HAP-1 (cell line): ENCODE measurements at regions not wholly inside any gene's neighbourhood (a gene's known extent, or its start where the extent isn't known, plus 50 kb on each side); places are given as distances from the start of the nearest gene placed in this dataset.
"Not testable (repeated sequence)": the region's sequence is repeated elsewhere in the genome, so short reads cannot be mapped to it uniquely, and the experiment has no call there.

Experiments
- DNase-seq, 2 experiments: peaks; one replicate each; pipeline ENCODE4 v3.0.0-alpha.2; 2016 to 2020; ENCODE audit warnings: low spot score in 2 of 2
- H3K27me3 ChIP-seq: fragments of 250-450 bp; sonication (Bioruptor Pico); 2 replicates; pipeline ENCODE4 v1.5.1; 2020; ENCODE audit warnings: low read depth, mild to moderate bottlenecking, moderate library complexity
- H3K36me3 ChIP-seq: fragments of 250-450 bp; sonication (Bioruptor Pico); replicated peaks from 2 replicates; pipeline ENCODE4 v1.5.1; 2020; ENCODE audit warnings: mild to moderate bottlenecking
- H3K4me1 ChIP-seq: fragments of 250-450 bp; sonication (Bioruptor Pico); 2 replicates; pipeline ENCODE4 v1.5.1; 2020; ENCODE audit warnings: mild to moderate bottlenecking
- H3K4me3 ChIP-seq: fragments of 250-450 bp; sonication (Bioruptor Pico); 2 replicates; pipeline ENCODE4 v1.5.1; 2020; ENCODE audit warnings: mild to moderate bottlenecking, moderate library complexity
- H3K9me3 ChIP-seq: fragments of 250-450 bp; sonication (Bioruptor Pico); 2 replicates; pipeline ENCODE4 v1.5.1; 2020; ENCODE audit warnings: mild to moderate bottlenecking, moderate library complexity
- in situ Hi-C: fragments of 300-500 bp; cut with MboI; formaldehyde crosslinking; loops from 3 replicates; pipeline ENCODE4 v1.14.3; 2020; ENCODE audit warnings: low sequenced_read_pairs, inconsistent platforms, mixed read lengths

DNA sequence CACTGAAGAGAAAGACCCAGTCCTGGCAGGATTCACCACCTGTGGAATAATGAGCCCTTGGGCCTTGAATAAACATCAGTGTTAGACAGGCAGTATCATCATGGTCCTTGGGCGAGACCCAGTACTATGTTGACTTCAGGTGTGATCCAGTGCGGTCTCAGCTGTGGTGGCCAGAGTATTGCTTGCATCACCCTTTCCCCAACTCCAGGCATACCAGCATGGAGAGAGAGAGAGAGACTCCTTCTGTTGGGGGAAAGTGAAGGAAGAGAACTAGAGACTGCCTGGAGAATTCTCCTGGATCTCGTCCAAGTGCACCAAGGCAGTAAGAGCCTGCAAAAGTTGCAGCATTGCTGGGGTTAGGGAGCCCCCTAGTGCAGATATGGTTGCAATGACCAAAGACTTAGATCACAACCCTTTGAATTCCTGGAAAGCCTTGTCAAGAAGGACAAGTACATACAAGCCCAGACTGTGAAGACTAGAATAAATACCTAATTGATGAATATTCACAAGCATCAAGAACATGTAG, 61.1 kb upstream of the VAMP7 start:
- peaks cover 6% of the 10 kb centered on the region for H3K27me3 ChIP-seq
- in situ Hi-C loops = no loop called here
- H3K9me3 ChIP-seq = no peaks in the 10 kb centered on the region
- DNase-seq = peak; percentile 81 to 86
- no peaks in the 10 kb centered on the region for H3K4me1 ChIP-seq
- no peak overlapping the region for H3K4me3 ChIP-seq
- no peaks in the 10 kb centered on the region for H3K36me3 ChIP-seq

DNA sequence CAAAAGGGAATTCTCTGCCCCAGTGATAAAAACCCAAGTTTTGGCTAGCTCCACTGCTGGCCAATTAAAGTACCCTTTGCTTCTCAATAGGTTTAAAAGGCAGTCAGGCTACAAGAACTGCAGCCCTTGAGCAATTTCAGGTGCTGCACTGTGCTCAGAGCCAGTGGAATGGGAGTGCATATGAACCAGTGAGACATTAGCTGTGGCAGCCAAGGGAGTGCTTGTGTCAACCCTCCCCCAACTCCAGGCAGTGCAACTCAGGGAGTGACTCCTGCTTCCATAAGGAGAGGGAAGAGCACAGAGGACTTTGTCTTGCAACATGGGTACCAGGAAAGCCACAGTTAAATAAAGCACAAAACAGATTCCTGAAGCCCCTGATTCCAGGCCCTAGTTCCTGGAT, 61.6 kb upstream of the VAMP7 start:
- Histone ChIP-seq H3K4me3 (no peak overlapping the region), H3K27me3 (peaks cover 4% of the 10 kb centered on the region; the same call in 1 of the 2 replicates), H3K36me3 (no peaks in the 10 kb centered on the region), H3K4me1 (no peaks in the 10 kb centered on the region), H3K9me3 (no peaks in the 10 kb centered on the region)
- in situ Hi-C loops = no loop called here
- no peak for DNase-seq

DNA sequence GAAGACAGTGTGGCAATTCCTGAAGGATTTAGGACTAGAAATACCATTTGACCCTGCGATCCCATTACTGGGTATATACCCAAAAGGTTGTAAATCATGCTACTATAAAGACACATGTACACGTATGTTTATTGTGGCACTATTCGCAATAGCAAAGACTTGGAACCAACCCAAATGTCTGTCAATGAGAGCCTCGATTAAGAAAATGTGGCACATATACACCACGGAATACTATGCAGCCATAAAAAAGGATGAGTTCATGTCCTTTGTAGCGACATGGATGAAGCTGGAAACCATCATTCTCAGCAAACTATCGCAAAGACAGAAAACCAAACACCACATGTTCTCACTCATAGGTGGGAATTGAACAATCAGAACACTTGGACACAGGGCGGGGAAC, 66.8 kb upstream of the VAMP7 start:
- DNase-seq, H3K27me3 ChIP-seq, H3K36me3 ChIP-seq, H3K9me3 ChIP-seq, in situ Hi-C loops, H3K4me1 ChIP-seq, H3K4me3 ChIP-seq: not testable (repeated sequence)

DNA sequence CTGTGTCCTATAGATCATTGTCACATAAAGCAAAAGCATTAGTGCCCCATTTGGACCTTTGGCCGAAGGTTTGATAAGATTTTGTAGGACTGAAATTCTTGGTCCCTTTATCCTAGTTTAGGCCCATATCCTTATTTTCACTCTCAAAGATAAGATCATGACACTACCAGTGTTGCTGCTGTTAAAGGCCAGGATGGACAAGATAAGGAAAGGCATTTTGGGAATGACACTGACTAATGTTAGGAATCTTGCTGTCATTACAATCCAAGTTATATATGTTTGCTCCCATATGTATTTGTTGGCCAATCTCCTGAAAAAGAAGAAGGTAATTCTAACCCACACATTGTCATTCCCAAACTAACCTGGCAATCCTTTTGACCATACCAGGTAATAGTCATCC, 101.3 kb upstream of the VAMP7 start:
- no peak for DNase-seq
- Histone ChIP-seq H3K4me1 (no peaks in the 10 kb centered on the region), H3K9me3 (no peaks in the 10 kb centered on the region), H3K36me3 (no peaks in the 10 kb centered on the region), H3K27me3 (no peaks in the 10 kb centered on the region), H3K4me3 (no peak overlapping the region)
- in situ Hi-C loops = no loop called here

DNA sequence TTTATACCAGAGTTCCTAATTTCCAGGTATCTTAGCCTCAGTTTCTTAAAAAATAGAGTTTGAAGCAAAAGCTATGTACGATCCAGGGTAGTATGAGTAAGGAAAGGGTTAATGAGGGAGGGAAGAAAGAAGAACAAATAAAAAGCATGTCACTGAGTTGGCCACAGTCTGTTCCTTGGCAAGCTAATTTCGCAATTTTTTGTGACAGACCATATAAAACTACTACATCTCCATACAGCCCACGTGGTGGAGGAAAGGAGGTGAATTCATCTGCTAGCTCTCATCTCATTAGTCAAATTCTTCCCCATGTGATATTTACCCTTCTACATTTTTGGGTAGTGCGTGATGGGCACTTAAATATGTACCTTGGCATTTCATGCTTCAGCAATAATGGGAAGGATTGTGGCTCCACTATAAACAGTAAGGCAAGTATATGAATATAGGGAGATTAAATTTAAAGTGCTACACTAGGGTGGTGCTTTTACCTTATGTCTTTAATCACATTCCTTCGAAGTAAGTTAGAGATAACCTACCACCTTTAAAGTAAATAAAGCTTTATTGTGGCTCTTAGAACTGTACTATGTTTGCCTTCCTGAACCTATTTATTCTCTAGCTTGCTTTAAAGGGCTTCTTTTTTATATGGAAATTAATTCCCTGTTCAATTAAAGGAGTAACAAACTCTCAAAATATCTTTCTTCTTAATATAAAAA, 102.1 kb upstream of the VAMP7 start:
- no peak for DNase-seq
- Histone ChIP-seq H3K9me3 (no peaks in the 10 kb centered on the region), H3K4me3 (no peak overlapping the region)

DNA sequence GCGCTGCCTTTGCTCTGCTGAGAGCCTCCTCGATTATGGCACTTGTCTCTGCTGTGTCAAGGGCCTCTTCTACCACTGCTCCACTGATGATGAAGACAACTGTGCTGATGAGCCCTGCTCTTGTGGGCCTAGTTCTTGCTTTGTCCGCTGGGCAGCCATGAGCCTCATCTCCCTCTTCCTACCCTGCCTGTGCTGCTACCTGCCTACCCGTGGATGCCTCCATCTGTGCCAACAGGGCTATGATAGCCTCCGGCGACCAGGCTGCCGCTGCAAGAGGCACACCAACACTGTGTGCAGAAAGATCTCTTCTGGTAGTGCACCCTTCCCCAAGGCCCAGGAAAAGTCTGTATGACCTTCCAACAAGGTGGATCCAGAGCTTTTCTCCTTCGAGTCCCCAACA, 106.8 kb upstream of the VAMP7 start:
- Histone ChIP-seq H3K27me3 (no peaks in the 10 kb centered on the region), H3K9me3 (no peaks in the 10 kb centered on the region), H3K4me3 (no peak overlapping the region), H3K36me3 (no peaks in the 10 kb centered on the region), H3K4me1 (peaks cover 24% of the 10 kb centered on the region)
- DNase-seq = no peak
- in situ Hi-C loops = no loop called here

More for the DNA sequence above, 102.1 kb upstream of the VAMP7 start:
- Histone ChIP-seq H3K27me3 (no peaks in the 10 kb centered on the region), H3K36me3 (no peaks in the 10 kb centered on the region), H3K4me1 (no peaks in the 10 kb centered on the region)
- in situ Hi-C loops = no loop called here

DNA sequence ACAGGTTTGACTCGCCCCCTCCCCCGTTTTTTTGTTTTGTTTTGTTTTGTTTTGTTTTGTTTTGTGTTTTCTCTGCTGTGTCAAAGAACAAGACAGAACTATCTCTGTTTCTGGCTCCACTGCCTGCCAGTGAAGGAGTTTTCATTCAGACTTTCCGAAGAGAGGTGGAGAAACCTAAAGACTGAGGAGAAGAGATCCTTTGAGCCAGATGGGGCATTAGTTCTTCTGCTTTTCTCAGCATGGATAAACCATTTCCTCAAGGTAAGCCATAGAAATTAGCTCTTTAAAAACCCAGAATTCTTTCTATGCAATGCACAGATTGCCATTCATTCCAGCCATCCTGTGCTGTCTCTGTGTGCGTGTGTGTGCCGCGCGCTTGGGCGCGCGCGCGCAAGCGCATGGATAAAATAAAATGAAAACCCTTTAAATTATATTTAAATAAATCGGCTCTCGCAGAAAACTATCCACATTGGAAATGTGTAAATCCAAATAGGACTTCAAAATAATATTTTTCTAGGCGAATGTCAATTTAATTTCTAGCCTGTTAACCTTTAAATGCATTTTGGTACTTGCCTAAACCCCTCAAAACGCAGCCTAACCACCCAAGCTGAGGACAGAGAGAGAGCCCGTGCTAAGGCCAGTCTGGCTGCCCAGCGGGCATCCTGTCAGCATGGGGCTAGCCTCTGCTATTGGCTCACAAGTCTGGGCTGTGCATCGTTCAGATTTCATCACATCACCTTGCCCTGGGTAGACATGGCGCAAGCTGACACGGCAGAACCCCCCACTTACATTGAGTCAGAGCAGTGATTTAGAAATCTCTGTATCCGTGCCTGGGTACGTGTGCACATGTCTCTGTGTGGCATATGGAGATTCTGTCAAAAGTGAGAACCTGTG, 113.0 kb upstream of the VAMP7 start:
- in situ Hi-C loops = no loop called here
- no peak for DNase-seq
- Histone ChIP-seq H3K36me3 (no peaks in the 10 kb centered on the region), H3K9me3 (no peaks in the 10 kb centered on the region), H3K4me3 (peak overlapping the region; percentile 37), H3K4me1 (peaks cover 47% of the 10 kb centered on the region), H3K27me3 (no peaks in the 10 kb centered on the region)

DNA sequence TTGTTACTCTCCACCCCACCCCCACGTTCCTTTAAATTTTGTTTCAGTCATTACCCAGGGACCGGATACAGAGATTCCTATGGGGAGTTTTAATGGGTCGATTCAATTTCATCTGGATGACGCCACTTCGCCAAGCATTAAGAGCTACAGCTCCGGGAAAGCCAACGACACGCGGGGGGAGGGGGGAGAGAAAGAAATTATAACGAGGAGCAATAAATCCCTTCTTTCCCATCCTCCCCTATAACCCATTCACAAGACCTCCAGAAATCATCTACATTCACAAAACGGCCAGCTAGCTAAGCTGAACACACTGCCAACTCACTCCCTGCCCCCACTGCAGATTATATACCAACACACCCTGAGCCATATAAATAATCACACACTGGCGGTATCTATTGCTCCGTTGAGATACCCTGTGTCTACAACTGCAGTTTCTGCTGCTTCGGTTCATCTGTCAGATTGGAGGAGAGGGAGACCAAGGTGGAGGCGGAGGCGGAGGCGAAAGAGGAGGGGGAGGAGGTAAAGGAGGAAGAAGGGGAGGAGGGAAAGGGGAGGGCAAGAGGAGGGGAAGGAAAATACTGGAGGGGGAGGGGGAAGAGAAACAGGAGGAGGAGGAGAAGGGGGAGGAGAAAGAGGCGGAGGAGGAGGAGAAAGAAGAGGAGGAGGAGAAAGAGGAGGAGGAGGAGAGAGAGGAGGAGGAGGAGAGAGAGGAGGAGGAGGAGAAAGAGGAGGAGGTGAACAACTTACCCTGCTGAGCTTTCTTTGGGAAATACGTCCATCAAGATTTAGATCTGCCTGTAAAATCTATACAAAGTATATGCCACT, 113.9 kb upstream of the VAMP7 start:
- in situ Hi-C loops = no loop called here

DNA sequence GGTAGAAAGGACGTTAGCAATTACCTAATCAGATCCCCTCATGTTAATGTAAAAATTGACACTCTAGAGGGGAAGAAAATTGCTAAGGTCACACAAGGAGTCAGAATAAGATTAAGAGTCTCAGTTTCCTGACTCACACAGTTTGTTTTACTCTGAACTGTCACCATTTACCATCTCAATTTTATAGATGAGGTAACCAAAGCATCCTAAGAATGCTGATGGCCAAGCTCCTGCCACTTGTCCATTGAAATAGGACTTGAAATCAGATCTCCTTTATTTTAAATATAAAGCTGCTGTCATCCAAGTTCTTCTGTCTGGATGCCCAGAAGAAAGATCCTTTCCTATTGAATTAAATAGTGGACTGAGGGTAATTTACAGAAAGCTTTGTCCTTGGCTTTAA, 114.8 kb upstream of the VAMP7 start:
- no peak overlapping the region for H3K4me3 ChIP-seq
- H3K36me3 ChIP-seq = no peaks in the 10 kb centered on the region
- in situ Hi-C loops = no loop called here
- DNase-seq = no peak
- no peaks in the 10 kb centered on the region for H3K9me3 ChIP-seq
- H3K4me1 ChIP-seq = peaks cover 42% of the 10 kb centered on the region
- H3K27me3 ChIP-seq = no peaks in the 10 kb centered on the region

More for the DNA sequence above, 113.9 kb upstream of the VAMP7 start:
- Histone ChIP-seq H3K36me3 (no peaks in the 10 kb centered on the region), H3K9me3 (no peaks in the 10 kb centered on the region), H3K27me3 (no peaks in the 10 kb centered on the region), H3K4me1 (peaks cover 47% of the 10 kb centered on the region), H3K4me3 (peak overlapping the region; percentile 37)
- DNase-seq = peak; percentile 85 to 90

DNA sequence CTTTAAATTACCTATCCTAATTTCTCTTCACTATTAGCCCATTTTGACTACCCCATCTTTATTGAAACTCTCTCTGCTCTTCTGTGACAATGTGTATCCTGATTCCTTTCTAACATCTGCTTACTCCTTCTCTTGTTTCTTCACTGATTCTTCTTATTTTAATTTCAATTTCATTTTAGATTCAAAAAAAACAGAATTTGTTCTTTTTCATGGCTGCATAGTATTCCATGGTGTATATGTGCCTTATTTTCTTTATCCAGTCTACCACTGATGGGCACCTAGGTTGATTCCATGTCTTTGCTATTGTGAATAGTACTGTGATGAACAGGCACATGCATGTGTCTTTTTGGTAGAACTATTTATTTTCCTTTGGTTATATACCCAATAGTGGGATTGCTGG, 120.0 kb upstream of the VAMP7 start:
- H3K4me3 ChIP-seq = no peak overlapping the region
- peaks cover 2% of the 10 kb centered on the region for H3K4me1 ChIP-seq
- DNase-seq = no peak
- H3K27me3 ChIP-seq = peaks cover 2% of the 10 kb centered on the region; the same call in 1 of the 2 replicates
- H3K9me3 ChIP-seq = no peaks in the 10 kb centered on the region
- no peaks in the 10 kb centered on the region for H3K36me3 ChIP-seq
- in situ Hi-C loops = no loop called here

DNA sequence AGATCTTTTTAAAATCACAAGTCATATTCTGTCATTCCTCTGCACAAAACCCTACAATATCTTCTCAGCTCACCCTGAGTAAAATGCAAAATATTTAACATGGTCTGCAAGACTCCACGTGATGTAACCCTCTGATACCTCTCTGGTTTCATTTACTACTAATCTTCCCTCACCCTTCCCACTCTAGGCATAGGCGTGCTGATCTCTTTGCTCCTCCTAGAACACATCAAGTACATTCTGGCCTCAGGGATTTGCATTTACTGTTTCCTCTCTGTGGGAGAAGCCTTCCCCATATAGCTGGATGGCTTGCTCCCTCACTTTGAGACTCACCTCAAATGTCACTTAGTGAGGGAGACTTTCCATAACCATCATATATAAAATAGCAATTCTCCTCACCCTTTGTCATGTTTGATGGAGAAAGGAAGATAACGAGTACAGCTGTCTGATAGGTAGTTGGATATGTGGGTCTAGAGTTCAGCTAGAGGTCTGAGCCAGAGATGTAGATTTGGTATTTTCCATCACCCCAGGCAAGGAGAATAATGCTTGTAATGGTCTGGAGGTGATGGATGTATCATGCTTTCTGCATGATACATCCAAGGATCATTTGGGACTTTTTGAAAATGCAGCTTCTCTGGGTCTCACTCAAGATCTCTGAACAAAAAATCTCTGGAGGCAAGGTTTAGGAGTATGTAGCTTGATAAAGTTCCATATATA, 123.9 kb upstream of the VAMP7 start:
- no peaks in the 10 kb centered on the region for H3K36me3 ChIP-seq
- in situ Hi-C loops = no loop called here
- no peak overlapping the region for H3K4me3 ChIP-seq
- H3K4me1 ChIP-seq = peaks cover 3% of the 10 kb centered on the region; the same call in 1 of the 2 replicates
- no peaks in the 10 kb centered on the region for H3K9me3 ChIP-seq
- H3K27me3 ChIP-seq = peaks cover 5% of the 10 kb centered on the region
- DNase-seq = no peak

DNA sequence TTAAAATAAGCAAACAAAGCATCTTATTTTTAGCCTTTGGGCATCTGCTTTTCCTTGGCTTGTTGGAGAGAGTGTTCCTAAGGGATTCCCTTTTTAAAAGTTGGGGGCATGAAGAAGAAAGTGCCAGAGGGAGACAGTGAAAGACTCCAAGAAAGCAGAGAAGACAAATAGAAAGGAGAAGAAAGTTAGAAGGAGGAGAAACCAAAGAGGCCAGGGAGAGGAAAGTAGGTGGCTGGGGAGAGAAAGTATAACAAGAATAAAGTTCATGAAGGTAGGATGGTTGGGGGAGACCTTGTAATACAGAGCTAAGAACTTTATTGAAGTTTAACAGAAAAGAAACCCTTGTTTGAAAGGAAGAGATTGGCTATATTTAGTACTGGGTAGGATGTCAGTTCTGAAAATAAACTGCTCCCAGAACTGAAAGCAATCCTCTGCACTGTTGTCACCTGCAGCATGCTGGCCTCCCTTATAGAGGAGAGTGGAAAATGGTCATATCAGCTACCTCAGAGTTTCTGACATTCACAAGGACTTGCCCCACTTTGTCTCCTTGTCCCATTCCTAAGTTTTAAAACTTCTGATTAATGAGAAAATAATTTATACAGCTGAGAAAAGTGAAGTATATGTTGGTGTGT, 125.3 kb upstream of the VAMP7 start:
- H3K27me3 ChIP-seq = peaks cover 5% of the 10 kb centered on the region
- no peaks in the 10 kb centered on the region for H3K36me3 ChIP-seq
- no peak overlapping the region for H3K4me3 ChIP-seq
- H3K4me1 ChIP-seq = peaks cover 3% of the 10 kb centered on the region; the same call in 1 of the 2 replicates
- no peaks in the 10 kb centered on the region for H3K9me3 ChIP-seq
- in situ Hi-C loops = no loop called here
- DNase-seq = no peak
